T47D (cell line): ENCODE measurements at regions not wholly inside any gene's neighbourhood (a gene's known extent, or its start where the extent isn't known, plus 50 kb on each side); places are given as distances from the start of the nearest gene placed in this dataset.

Experiments used
- DNase-seq, 2 experiments: peaks; one replicate each; pipeline versions ENCODE4 v3.0.0 to v3.0.0-alpha.2; 2011 to 2012; ENCODE audit warnings: low read depth in 1 of 2, low spot score in 1 of 2
- JUND ChIP-seq: IDR thresholded peaks from 2 replicates; pipeline ENCODE4 v1.6.1; 2012; ENCODE audit warnings: low read depth
- in situ Hi-C: cut with HindIII; loops from 2 replicates; pipeline ENCODE4 v1.10.0; 2016; ENCODE audit warnings: low sequenced_read_pairs, low pct_unique_long_range_greater_than_20kb

- in situ Hi-C loops = no loop called here
- TF ChIP-seq JUND = no peak
- no peak for DNase-seq
These were observed 59.4 kb upstream of the ASIC2 start for GRCh38 chr17:33352526-33352925.

DNA sequence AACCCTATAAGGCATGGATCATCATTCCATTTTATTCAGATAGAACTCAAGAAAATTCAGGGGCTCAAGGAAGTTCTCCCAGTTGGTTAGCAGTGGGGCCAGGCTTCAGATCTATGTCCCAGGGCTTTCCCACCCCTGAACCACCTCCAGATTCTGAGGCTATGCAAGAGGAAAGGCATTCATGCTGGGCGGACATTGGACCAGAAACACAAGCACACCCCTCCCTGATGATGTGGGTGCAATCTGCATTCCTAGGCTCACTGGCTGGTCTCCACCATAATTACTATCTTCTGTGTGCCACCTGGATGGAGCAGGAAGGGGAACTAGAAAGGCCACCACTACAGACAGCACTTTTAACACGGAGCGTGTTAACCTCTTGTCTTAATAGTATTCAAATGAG lies 63.2 kb upstream of the ASIC2 start:
- DNase-seq = no peak
- no peak for TF ChIP-seq JUND
- in situ Hi-C loops = no loop called here

- in situ Hi-C loops = no loop called here
- no peak for TF ChIP-seq JUND
These were observed 70.4 kb upstream of the ASIC2 start for GRCh38 chr17:33363475-33363874.

DNA sequence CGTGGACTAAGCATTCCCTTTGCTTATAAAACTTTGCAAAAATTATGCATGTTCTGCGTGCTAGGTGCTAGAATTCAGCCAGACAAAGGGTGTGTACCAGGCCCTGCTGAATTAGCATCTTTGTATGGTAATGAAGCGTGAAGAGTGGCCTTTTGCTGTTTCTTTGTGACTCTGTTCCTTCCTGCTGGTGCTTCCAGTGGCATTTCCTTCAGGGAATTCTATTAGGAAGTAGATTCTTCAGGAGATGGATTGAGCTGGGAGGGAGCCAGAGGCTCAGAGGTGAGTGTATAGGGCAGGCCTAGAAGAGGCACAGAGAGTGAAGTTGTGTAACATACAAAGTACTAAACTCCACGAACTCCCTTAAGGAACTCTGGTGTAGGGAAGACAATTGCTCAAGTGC lies 73.9 kb upstream of the ASIC2 start:
- in situ Hi-C loops = no loop called here
- no peak for TF ChIP-seq JUND
- DNase-seq = no peak

More at GRCh38 chr17:33363475-33363874, 70.4 kb upstream of the ASIC2 start:
- DNase-seq = no peak

- TF ChIP-seq JUND = no peak
- in situ Hi-C loops = no loop called here
- DNase-seq = no peak
These were observed 76.1 kb upstream of the ASIC2 start for GRCh38 chr17:33369149-33369548.

GRCh38 chr17:33369876-33370275 lies 76.8 kb upstream of the ASIC2 start:
- no peak for TF ChIP-seq JUND
- DNase-seq = no peak
- in situ Hi-C loops = no loop called here

- DNase-seq = no peak
- in situ Hi-C loops = no loop called here
- TF ChIP-seq JUND = no peak
These were observed 77.3 kb upstream of the ASIC2 start for GRCh38 chr17:33370401-33370800.

DNA sequence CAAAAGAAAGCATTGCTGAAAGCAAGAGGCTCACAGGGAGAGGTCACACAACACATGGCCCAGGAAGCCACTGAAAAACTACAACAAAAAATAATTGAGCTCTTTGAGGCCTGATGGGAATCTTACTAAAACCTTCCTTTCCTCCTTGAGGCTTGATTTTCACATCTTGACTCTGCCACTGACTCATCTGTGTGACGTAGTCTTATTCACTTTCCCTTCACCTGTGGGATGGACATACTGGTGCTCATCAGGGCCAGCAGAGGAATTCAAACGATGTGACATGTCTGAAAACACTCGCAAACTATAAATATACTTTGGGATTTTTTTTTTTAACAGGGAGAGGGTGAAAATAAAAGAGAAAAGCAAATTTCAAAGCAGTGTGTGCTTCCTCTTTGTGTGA lies 78.3 kb upstream of the ASIC2 start:
- DNase-seq = no peak
- no peak for TF ChIP-seq JUND
- in situ Hi-C loops = no loop called here

- in situ Hi-C loops = no loop called here
- no peak for TF ChIP-seq JUND
- no peak for DNase-seq
These were observed 80.2 kb upstream of the ASIC2 start for GRCh38 chr17:33373273-33373672.

GRCh38 chr17:33375103-33375502 lies 82.0 kb upstream of the ASIC2 start:
- TF ChIP-seq JUND = no peak
- in situ Hi-C loops = no loop called here
- DNase-seq = no peak

DNA sequence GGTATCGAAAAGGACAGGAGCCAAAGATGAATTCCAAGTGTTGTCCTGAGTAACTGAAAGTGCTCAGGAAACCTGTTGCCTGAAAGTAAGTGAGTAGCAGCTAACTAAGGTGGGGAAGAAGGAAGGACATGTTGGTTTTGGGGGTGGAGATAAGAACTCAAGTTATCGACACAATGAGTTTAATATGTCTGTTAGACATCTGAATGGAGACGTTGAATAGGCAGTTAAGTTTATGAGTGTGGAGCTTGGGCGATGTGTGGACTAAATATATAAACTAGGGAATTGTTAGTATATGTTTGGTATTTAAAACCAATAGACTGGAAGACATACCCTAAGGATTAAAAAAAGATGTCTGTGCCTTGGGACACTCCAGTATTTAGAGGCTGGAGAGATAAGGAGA lies 82.7 kb upstream of the ASIC2 start:
- in situ Hi-C loops = no loop called here
- TF ChIP-seq JUND = no peak
- no peak for DNase-seq

GRCh38 chr17:33377837-33378595 lies 84.9 kb upstream of the ASIC2 start:
- peak in 1 of 2 experiments; percentile 22 for DNase-seq
- in situ Hi-C loops = no loop called here
- no peak for TF ChIP-seq JUND

GRCh38 chr17:33381201-33381600 lies 88.1 kb upstream of the ASIC2 start:
- in situ Hi-C loops = no loop called here
- TF ChIP-seq JUND = no peak
- no peak for DNase-seq

DNA sequence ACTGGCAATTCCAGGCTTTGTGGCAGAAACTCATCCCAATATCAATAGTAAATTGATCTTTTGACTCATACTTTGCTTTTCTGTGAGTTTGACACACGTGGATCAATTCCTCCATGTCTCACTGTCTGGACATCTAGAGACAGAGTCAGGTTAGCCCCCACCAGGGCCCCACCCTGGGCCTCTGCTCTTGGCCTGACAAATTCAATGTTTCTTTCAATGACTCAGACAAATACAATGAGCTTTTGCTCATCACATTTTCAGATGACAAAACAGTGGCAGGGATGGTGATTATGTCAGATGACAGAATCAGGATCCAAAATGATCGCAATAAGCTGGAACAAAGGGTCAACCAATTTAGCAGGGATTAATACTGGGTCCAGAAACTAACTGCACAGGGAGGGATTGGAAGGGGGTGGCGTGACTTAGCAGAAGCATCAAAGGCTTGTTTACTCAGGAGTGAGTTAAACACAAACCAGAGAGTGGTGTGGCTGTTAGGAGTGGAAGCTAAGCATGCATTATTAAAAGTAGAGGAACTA lies 90.5 kb upstream of the ASIC2 start:
- TF ChIP-seq JUND = no peak
- in situ Hi-C loops = no loop called here
- no peak for DNase-seq
